ENCODE measurements at regions not wholly inside any gene's neighbourhood (a gene's known extent, or its start where the extent isn't known, plus 50 kb on each side); places are given as distances from the start of the nearest gene placed in this dataset.
"Not testable (repeated sequence)": the region's sequence is repeated elsewhere in the genome, so short reads cannot be mapped to it uniquely, and the experiment has no call there.

GRCh38 chr3:88298189-88298588 is 148.4 kb downstream of the C3orf38 start:
- DNase-seq (ENCODE audit: insufficient read length) (no peak), FAIRE-seq (no peak)
- TF ChIP-seq POLR2A (IDR thresholded peaks at IDR 0.05; ENCODE audit: low read depth, low read length) (no peak), TAF1 (IDR thresholded peaks at IDR 0.05; ENCODE audit: borderline replicate concordance, low read depth, low read length) (no peak), POLR2AphosphoS5 (IDR thresholded peaks at IDR 0.05; ENCODE audit: low read depth, low read length) (no peak)

GRCh38 chr3:88301273-88301995 is 151.7 kb downstream of the C3orf38 start:
- FAIRE-seq (no peak), DNase-seq (ENCODE audit: insufficient read length) (no peak)
- TF ChIP-seq POLR2AphosphoS5 (IDR thresholded peaks at IDR 0.05; ENCODE audit: low read depth, low read length) (no peak), POLR2A (IDR thresholded peaks at IDR 0.05; ENCODE audit: low read depth, low read length) (no peak), TAF1 (IDR thresholded peaks at IDR 0.05; ENCODE audit: borderline replicate concordance, low read depth, low read length) (no peak)

- TF ChIP-seq POLR2AphosphoS5 (IDR thresholded peaks at IDR 0.05; ENCODE audit: low read depth, low read length) (no peak), TAF1 (IDR thresholded peaks at IDR 0.05; ENCODE audit: borderline replicate concordance, low read depth, low read length) (no peak), POLR2A (IDR thresholded peaks at IDR 0.05; ENCODE audit: low read depth, low read length) (no peak)
- FAIRE-seq (no peak), DNase-seq (ENCODE audit: insufficient read length) (no peak)
These were observed 152.2 kb downstream of the C3orf38 start for GRCh38 chr3:88301996-88302393.

DNA sequence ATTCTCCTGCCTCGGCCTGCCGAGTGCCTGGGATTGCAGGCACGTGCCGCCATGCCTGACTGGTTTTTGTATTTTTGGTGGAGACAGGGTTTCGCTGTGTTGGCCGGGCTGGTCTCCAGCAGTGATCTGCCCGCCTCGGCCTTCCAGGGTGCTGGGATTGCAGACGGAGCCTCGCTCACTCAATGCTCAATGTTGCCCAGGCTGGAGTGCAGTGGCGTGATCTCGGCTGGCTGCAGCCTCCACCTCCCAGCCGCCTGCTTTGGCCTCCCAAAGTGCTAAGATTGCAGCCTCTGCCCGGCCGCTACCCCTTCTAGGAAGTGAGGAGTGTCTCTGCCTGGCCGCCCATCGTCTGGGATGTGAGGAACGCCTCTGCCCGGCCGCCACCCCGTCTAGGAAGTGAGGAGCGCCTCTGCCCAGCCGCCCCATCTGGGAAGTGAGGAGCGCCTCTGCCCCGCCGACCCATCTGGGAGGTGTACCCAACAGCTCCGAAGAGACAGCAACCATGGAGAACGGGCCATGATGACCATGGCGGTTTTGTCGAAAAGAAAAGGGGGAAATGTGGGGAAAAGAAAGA is 153.7 kb downstream of the C3orf38 start:
- not testable (repeated sequence) for FAIRE-seq; DNase-seq (ENCODE audit: insufficient read length)

- DNase-seq (ENCODE audit: insufficient read length), result no peak
- FAIRE-seq, result no peak
- TF ChIP-seq POLR2AphosphoS5 (IDR thresholded peaks at IDR 0.05; ENCODE audit: low read depth, low read length) (no peak), TAF1 (IDR thresholded peaks at IDR 0.05; ENCODE audit: borderline replicate concordance, low read depth, low read length) (no peak), POLR2A (IDR thresholded peaks at IDR 0.05; ENCODE audit: low read depth, low read length) (no peak)
These were observed 157.9 kb downstream of the C3orf38 start for GRCh38 chr3:88307666-88308065.

- TF ChIP-seq POLR2AphosphoS5 (IDR thresholded peaks at IDR 0.05; ENCODE audit: low read depth, low read length) (no peak), POLR2A (IDR thresholded peaks at IDR 0.05; ENCODE audit: low read depth, low read length) (no peak), TAF1 (IDR thresholded peaks at IDR 0.05; ENCODE audit: borderline replicate concordance, low read depth, low read length) (no peak)
- FAIRE-seq, result no peak
- DNase-seq (ENCODE audit: insufficient read length), result no peak
These were observed 162.1 kb downstream of the C3orf38 start for GRCh38 chr3:88311826-88312225.

DNA sequence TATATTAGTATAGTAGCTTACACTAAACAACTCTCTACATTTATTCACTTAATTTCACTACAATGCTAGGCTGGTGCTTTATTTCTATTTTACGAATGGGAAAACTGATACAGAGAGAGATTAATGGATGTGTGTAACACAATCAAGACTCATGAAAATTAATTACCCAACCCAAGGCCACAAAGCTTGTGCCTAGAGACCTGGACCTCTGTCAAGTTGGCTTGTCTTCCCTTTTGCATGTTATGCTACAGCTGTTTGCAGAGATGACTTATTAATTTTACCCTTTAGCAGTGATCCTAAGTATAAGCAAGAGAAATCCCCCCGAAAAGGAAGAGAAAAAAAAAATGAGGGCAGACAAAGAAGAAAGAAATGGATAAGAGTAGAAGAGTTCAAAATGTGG is 162.5 kb downstream of the C3orf38 start:
- TF ChIP-seq TAF1 (IDR thresholded peaks at IDR 0.05; ENCODE audit: borderline replicate concordance, low read depth, low read length) (no peak), POLR2A (IDR thresholded peaks at IDR 0.05; ENCODE audit: low read depth, low read length) (no peak), POLR2AphosphoS5 (IDR thresholded peaks at IDR 0.05; ENCODE audit: low read depth, low read length) (no peak)
- no peak for FAIRE-seq
- no peak for DNase-seq (ENCODE audit: insufficient read length)

DNA sequence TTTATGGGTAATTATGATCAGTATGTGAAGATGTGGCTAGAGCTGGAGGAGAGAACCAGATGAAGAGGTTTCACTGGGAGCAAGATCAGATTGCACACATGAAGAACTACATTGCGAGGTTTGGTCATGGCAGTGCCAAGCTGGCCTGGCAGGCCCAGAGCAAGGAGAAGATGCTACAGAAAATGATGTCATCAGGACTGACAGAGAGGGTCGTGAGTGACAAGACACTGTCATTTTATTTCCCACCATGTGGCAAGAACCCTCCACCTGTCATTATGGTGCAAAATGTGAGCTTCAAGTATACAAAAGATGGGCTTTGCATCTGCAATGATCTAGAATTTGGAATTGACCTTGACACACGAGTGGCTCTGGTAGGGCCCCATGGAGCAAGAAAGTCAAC is 168.3 kb downstream of the C3orf38 start:
- FAIRE-seq (no peak), DNase-seq (ENCODE audit: insufficient read length) (no peak)
- TF ChIP-seq POLR2AphosphoS5 (IDR thresholded peaks at IDR 0.05; ENCODE audit: low read depth, low read length) (no peak), TAF1 (IDR thresholded peaks at IDR 0.05; ENCODE audit: borderline replicate concordance, low read depth, low read length) (no peak), POLR2A (IDR thresholded peaks at IDR 0.05; ENCODE audit: low read depth, low read length) (no peak)

- no peak for FAIRE-seq
These were observed 171.7 kb downstream of the C3orf38 start for GRCh38 chr3:88321363-88322050.

GRCh38 chr3:88324788-88325187 is 175.0 kb downstream of the C3orf38 start:
- DNase-seq (ENCODE audit: insufficient read length), result no peak
- TF ChIP-seq POLR2A (IDR thresholded peaks at IDR 0.05; ENCODE audit: low read depth, low read length), result no peak
- no peak for TF ChIP-seq TAF1 (IDR thresholded peaks at IDR 0.05; ENCODE audit: borderline replicate concordance, low read depth, low read length)
- no peak for TF ChIP-seq POLR2AphosphoS5 (IDR thresholded peaks at IDR 0.05; ENCODE audit: low read depth, low read length)

More at GRCh38 chr3:88321363-88322050, 171.7 kb downstream of the C3orf38 start:
- DNase-seq (ENCODE audit: insufficient read length), result no peak
- TF ChIP-seq POLR2A (IDR thresholded peaks at IDR 0.05; ENCODE audit: low read depth, low read length), result no peak

DNA sequence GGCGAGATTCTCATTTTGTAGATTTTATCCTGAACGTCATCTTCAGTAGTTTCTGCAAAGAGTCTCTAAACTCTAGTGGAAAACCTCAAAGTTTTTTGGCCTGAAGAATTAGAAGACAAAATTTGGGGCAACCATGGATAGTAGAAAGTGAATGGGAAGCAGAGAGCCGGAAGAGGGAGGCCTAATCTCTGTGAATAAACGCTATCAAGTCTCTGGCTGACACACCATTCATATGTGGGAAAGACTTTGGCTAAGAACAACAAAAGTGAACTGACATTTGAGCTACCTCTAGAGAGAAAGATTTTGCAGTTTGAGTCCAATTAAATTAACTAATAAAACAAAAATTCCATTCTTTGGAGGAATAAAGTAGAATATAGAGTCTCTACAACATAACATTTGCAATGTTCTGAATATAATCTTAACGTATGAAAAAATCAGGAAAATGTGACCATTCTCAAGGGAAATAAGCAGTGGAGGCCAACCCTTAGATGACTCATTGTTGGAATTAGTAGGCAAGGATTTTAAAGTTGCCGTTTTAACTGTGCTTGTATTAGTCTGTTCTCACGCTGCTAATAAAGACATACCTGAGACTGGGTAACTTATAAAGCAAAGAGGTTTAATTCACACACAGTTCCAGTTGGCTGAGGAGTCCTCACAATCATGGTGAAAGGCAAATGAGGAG is 184.6 kb downstream of the C3orf38 start:
- DNase-seq (ENCODE audit: insufficient read length) (no peak), FAIRE-seq (no peak)
- TF ChIP-seq POLR2AphosphoS5 (IDR thresholded peaks at IDR 0.05; ENCODE audit: low read depth, low read length) (no peak), TAF1 (IDR thresholded peaks at IDR 0.05; ENCODE audit: borderline replicate concordance, low read depth, low read length) (no peak), POLR2A (IDR thresholded peaks at IDR 0.05; ENCODE audit: low read depth, low read length) (no peak)

More at GRCh38 chr3:88324788-88325187, 175.0 kb downstream of the C3orf38 start:
- FAIRE-seq, result no peak

All from GM12892 (cell line).